Stimulated activated CD4-positive, alpha-beta T cell treated with anti-CD3 and anti-CD28 coated beads, TNF-alpha, amount 100 ng/mL, for 48 hours (primary cell): ENCODE measurements at regions not wholly inside any gene's neighbourhood (a gene's known extent, or its start where the extent isn't known, plus 50 kb on each side); places are given as distances from the start of the nearest gene placed in this dataset.

Source experiments
- DNase-seq, 3 donors: peaks; one replicate each; pipeline ENCODE4 v3.0.0-alpha.2; 2020; ENCODE audit warnings: low read depth in 3 of 3

- no peak for DNase-seq
These were observed 159.6 kb downstream of the HAPSTR1 start for GRCh38 chr16:9251026-9251425.

- DNase-seq, result no peak
These were observed 163.4 kb downstream of the HAPSTR1 start for GRCh38 chr16:9254863-9255262.

GRCh38 chr16:9256196-9256595 is 164.8 kb downstream of the HAPSTR1 start:
- peak; percentile 3 to 20 (median 18) for DNase-seq

GRCh38 chr16:9257843-9258242 is 166.4 kb downstream of the HAPSTR1 start:
- DNase-seq, result no peak

- DNase-seq, result no peak
These were observed 167.1 kb downstream of the HAPSTR1 start for GRCh38 chr16:9258423-9259051.

GRCh38 chr16:9259914-9260608 is 168.6 kb downstream of the HAPSTR1 start:
- no peak for DNase-seq

GRCh38 chr16:9260666-9261065 is 169.2 kb downstream of the HAPSTR1 start:
- DNase-seq, result no peak

GRCh38 chr16:9261376-9261775 is 169.9 kb downstream of the HAPSTR1 start:
- DNase-seq, result no peak

GRCh38 chr16:9262941-9263715 is 171.7 kb downstream of the HAPSTR1 start:
- no peak for DNase-seq

GRCh38 chr16:9264067-9264466 is 172.6 kb downstream of the HAPSTR1 start:
- no peak for DNase-seq

- no peak for DNase-seq
These were observed 177.0 kb downstream of the HAPSTR1 start for GRCh38 chr16:9268446-9268845.

GRCh38 chr16:9270424-9270823 is 179.0 kb downstream of the HAPSTR1 start:
- DNase-seq, result no peak

- DNase-seq, result no peak
These were observed 179.5 kb downstream of the HAPSTR1 start for GRCh38 chr16:9270941-9271340.

- DNase-seq, result no peak
These were observed 180.4 kb downstream of the HAPSTR1 start for GRCh38 chr16:9271841-9272240.

- no peak for DNase-seq
These were observed 183.9 kb downstream of the HAPSTR1 start for GRCh38 chr16:9275377-9275776.

GRCh38 chr16:9275816-9276354 is 184.4 kb downstream of the HAPSTR1 start:
- no peak for DNase-seq

- no peak for DNase-seq
These were observed 188.0 kb downstream of the HAPSTR1 start for GRCh38 chr16:9279291-9280068.

- DNase-seq, result no peak
These were observed 188.6 kb downstream of the HAPSTR1 start for GRCh38 chr16:9280069-9280466.

GRCh38 chr16:9286930-9287329 is 195.5 kb downstream of the HAPSTR1 start:
- no peak for DNase-seq

GRCh38 chr16:9296271-9296590 is 204.8 kb downstream of the HAPSTR1 start:
- DNase-seq, result no peak

- DNase-seq, result peak in 1 of 3 donors; percentile 15
These were observed 206.1 kb downstream of the HAPSTR1 start for GRCh38 chr16:9297437-9298113.
